Liver (tissue), 8 donors: ENCODE measurements at regions not wholly inside any gene's neighbourhood (a gene's known extent, or its start where the extent isn't known, plus 50 kb on each side); places are given as distances from the start of the nearest gene placed in this dataset.

Source experiments
- DNase-seq: peaks from one replicate; pipeline ENCODE4 v3.0.0-alpha.2; 2017; ENCODE audit warnings: low spot score
- H3K27ac ChIP-seq, 2 donors: one replicate each; pipeline ENCODE4 v1.7.0; 2013; ENCODE audit warnings: inconsistent platforms in 2 of 2, low read length in 2 of 2, control low read depth in 1 of 2, low read depth in 1 of 2, mild to moderate bottlenecking in 1 of 2
- H3K27me3 ChIP-seq, 4 donors: one replicate each; pipeline versions ENCODE4 v1.6.1 to v1.7.0; 2013; ENCODE audit warnings: low read length in 3 of 4, inconsistent platforms in 1 of 4, mild to moderate bottlenecking in 1 of 4, moderate library complexity in 1 of 4; ENCODE audit not compliant: control insufficient read depth in 4 of 4, insufficient read depth in 4 of 4
- H3K36me3 ChIP-seq, 4 donors: one replicate each; pipeline versions ENCODE4 v1.6.1 to v1.7.0; 2013; ENCODE audit warnings: low read length in 3 of 4, mild to moderate bottlenecking in 3 of 4, low read depth in 1 of 4, moderate library complexity in 1 of 4; ENCODE audit not compliant: control insufficient read depth in 4 of 4, insufficient read depth in 3 of 4
- H3K4me1 ChIP-seq, 4 donors: one replicate each; pipeline versions ENCODE4 v1.6.1 to v1.7.0; 2013; ENCODE audit warnings: low read length in 3 of 4, mild to moderate bottlenecking in 3 of 4, moderate library complexity in 1 of 4; ENCODE audit not compliant: control insufficient read depth in 4 of 4, insufficient read depth in 4 of 4
- H3K4me3 ChIP-seq, 3 donors: one replicate each; pipeline versions ENCODE4 v1.6.1 to v1.7.0; 2013; ENCODE audit warnings: low read length in 3 of 3, control low read depth in 1 of 3, low read depth in 1 of 3, mild to moderate bottlenecking in 1 of 3
- H3K9ac ChIP-seq, 2 donors: one replicate each; pipeline ENCODE4 v1.7.0; 2013; ENCODE audit warnings: low read length in 2 of 2, mild to moderate bottlenecking in 2 of 2, moderate library complexity in 2 of 2, control low read depth in 1 of 2, low read depth in 1 of 2
- H3K9me3 ChIP-seq, 4 donors: one replicate each; pipeline versions ENCODE4 v1.6.1 to v1.7.0; 2013; ENCODE audit warnings: low read length in 3 of 4; ENCODE audit not compliant: control insufficient read depth in 4 of 4
- ATF3 ChIP-seq: IDR thresholded peaks from 2 replicates; pipeline ENCODE4 v1.6.1; 2016; ENCODE audit warnings: antibody characterized with exemption
- CTCF ChIP-seq: fragments of 150-350 bp; IDR thresholded peaks from 2 replicates; pipeline ENCODE4 v1.5.1; 2017; ENCODE audit warnings: improper control_type of control experiment, low read depth, low read length; ENCODE audit not compliant: missing input control
- FOXA1 ChIP-seq: IDR thresholded peaks from 2 replicates; pipeline ENCODE4 v1.6.1; 2016; ENCODE audit warnings: antibody characterized with exemption
- FOXA2 ChIP-seq: IDR thresholded peaks from 2 replicates; pipeline ENCODE4 v1.6.1; 2016; ENCODE audit warnings: antibody characterized with exemption
- GABPA ChIP-seq, 2 donors: IDR thresholded peaks in 1 of 2; conservative IDR thresholded peaks in 1 of 2; 2 replicates each; pipeline ENCODE4 v1.6.1; 2016; ENCODE audit warnings: antibody characterized with exemption in 2 of 2, mild to moderate bottlenecking in 1 of 2, moderate library complexity in 1 of 2
- HNF4A ChIP-seq, 2 donors: conservative IDR thresholded peaks; 2 replicates each; pipeline ENCODE4 v1.6.1; 2016; ENCODE audit warnings: antibody characterized with exemption in 2 of 2, mild to moderate bottlenecking in 2 of 2
- HNF4G ChIP-seq: IDR thresholded peaks from 2 replicates; pipeline ENCODE4 v1.6.1; 2016; ENCODE audit warnings: antibody characterized with exemption
- JUND ChIP-seq, 2 donors: IDR thresholded peaks; 2 replicates each; pipeline ENCODE4 v1.6.1; 2016; ENCODE audit warnings: antibody characterized with exemption in 2 of 2
- MAX ChIP-seq: IDR thresholded peaks from 2 replicates; pipeline ENCODE4 v1.6.1; 2016; ENCODE audit warnings: antibody characterized with exemption
- NR2F2 ChIP-seq: IDR thresholded peaks from 2 replicates; pipeline ENCODE4 v1.6.1; 2016; ENCODE audit warnings: antibody characterized with exemption
- RAD21 ChIP-seq, 2 donors: IDR thresholded peaks; 2 replicates each; pipeline ENCODE4 v1.6.1; 2016; ENCODE audit warnings: antibody characterized with exemption in 2 of 2, mild to moderate bottlenecking in 2 of 2
- REST ChIP-seq: IDR thresholded peaks from 2 replicates; pipeline ENCODE4 v1.6.1; 2016; ENCODE audit warnings: antibody characterized with exemption, mild to moderate bottlenecking
- RXRA ChIP-seq, 2 donors: IDR thresholded peaks; 2 replicates each; pipeline ENCODE4 v1.6.1; 2017 to 2018; ENCODE audit warnings: antibody characterized with exemption in 2 of 2, mild to moderate bottlenecking in 1 of 2
- SP1 ChIP-seq: IDR thresholded peaks from 2 replicates; pipeline ENCODE4 v1.6.1; 2018; ENCODE audit warnings: antibody characterized with exemption, mild to moderate bottlenecking
- TAF1 ChIP-seq: conservative IDR thresholded peaks from 2 replicates; pipeline ENCODE4 v1.6.1; 2016; ENCODE audit warnings: antibody characterized with exemption, mild to moderate bottlenecking
- ZBTB33 ChIP-seq: IDR thresholded peaks from 2 replicates; pipeline ENCODE4 v1.6.1; 2016; ENCODE audit warnings: antibody characterized with exemption
- WGBS: extraction: QIAGEN DNeasy Blood & Tissue Kit; methylation state at CpG from one replicate; pipeline ENCODE4 v1.1.7; 2013; 5-methylcytosine and 5-hydroxymethylcytosine counted together
- donor health status: healthy.
- donor health status: healthy.
- donor health status: healthy.
- donor health status: healthy.
- donor health status: healthy.

GRCh38 chr3:25064681-25065080 is 363.4 kb upstream of the RARB start:
- WGBS, result 73% methylated on average over 2 of the region's 2 CpGs
- no peak for TF ChIP-seq REST
- no peak for TF ChIP-seq TAF1
- TF ChIP-seq CTCF, result no peak
- no peak for TF ChIP-seq NR2F2
- no peak for TF ChIP-seq GABPA (IDR thresholded peaks at IDR 0.05 in 1 of 2, conservative IDR thresholded peaks at IDR 0.05 in 1 of 2)
- no peak for TF ChIP-seq ZBTB33

GRCh38 chr3:25069970-25070369 is 358.1 kb upstream of the RARB start:
- Histone ChIP-seq H3K36me3 (no peaks in the 10 kb centered on the region), H3K27ac (no peak overlapping the region), H3K27me3 (peaks cover 0 to 6% (median 0%) of the 10 kb centered on the region in 4 donors), H3K9ac (no peak overlapping the region), H3K4me1 (no peaks in the 10 kb centered on the region), H3K9me3 (no peaks in the 10 kb centered on the region), H3K4me3 (no peak overlapping the region)
- TF ChIP-seq RAD21 (IDR thresholded peaks at IDR 0.05), result no peak
- TF ChIP-seq FOXA1, result no peak
- TF ChIP-seq HNF4G, result no peak
- TF ChIP-seq MAX, result no peak
- no peak for TF ChIP-seq GABPA (IDR thresholded peaks at IDR 0.05 in 1 of 2, conservative IDR thresholded peaks at IDR 0.05 in 1 of 2)
- TF ChIP-seq ATF3, result no peak
- no peak for TF ChIP-seq TAF1
- no peak for TF ChIP-seq FOXA2
- no peak for TF ChIP-seq ZBTB33
- no peak for TF ChIP-seq RXRA (IDR thresholded peaks at IDR 0.05)
- TF ChIP-seq HNF4A (conservative IDR thresholded peaks at IDR 0.05), result no peak
- TF ChIP-seq CTCF, result no peak
- no peak for TF ChIP-seq SP1
- TF ChIP-seq JUND (IDR thresholded peaks at IDR 0.05), result no peak
- no peak for DNase-seq
- 91% methylated on average over 3 of the region's 3 CpGs for WGBS

More at GRCh38 chr3:25064681-25065080, 363.4 kb upstream of the RARB start:
- no peak overlapping the region for H3K4me3 ChIP-seq
- no peaks in the 10 kb centered on the region for H3K36me3 ChIP-seq
- no peaks in the 10 kb centered on the region for H3K4me1 ChIP-seq
- H3K27me3 ChIP-seq, result peaks cover 0 to 2% (median 0%) of the 10 kb centered on the region in 4 donors
- no peaks in the 10 kb centered on the region for H3K9me3 ChIP-seq
- H3K9ac ChIP-seq, result no peak overlapping the region
- DNase-seq, result no peak
- no peak overlapping the region for H3K27ac ChIP-seq
